Sigmoid colon (tissue), 6 donors: ENCODE measurements at regions not wholly inside any gene's neighbourhood (a gene's known extent, or its start where the extent isn't known, plus 50 kb on each side); places are given as distances from the start of the nearest gene placed in this dataset.

Experiments used
- DNase-seq: peaks from one replicate; pipeline ENCODE4 v3.0.0-alpha.2; 2019
- H3K27ac ChIP-seq, 4 donors: fragments of 200-600 bp; sonication (generic); one replicate each; pipeline ENCODE4 v1.5.1; 2016 to 2019; ENCODE audit warnings: mild to moderate bottlenecking in 1 of 4
- H3K27me3 ChIP-seq, 3 donors: fragments of 200-600 bp; sonication (generic); one replicate each; pipeline ENCODE4 v1.5.1; 2019; ENCODE audit warnings: mild to moderate bottlenecking in 1 of 3
- H3K36me3 ChIP-seq, 4 donors: fragments of 200-600 bp; sonication (generic); one replicate each; pipeline ENCODE4 v1.5.1; 2016 to 2019
- H3K4me1 ChIP-seq, 4 donors: fragments of 200-600 bp; sonication (generic); one replicate each; pipeline ENCODE4 v1.5.1; 2017 to 2019
- H3K4me3 ChIP-seq, 4 donors: fragments of 200-600 bp; sonication (generic); one replicate each; pipeline ENCODE4 v1.5.1; 2017 to 2019; ENCODE audit warnings: mild to moderate bottlenecking in 2 of 4, moderate library complexity in 1 of 4
- H3K9me3 ChIP-seq, 4 donors: fragments of 200-600 bp in 3 of 4; sonication (generic) in 3 of 4; one replicate each; pipeline versions ENCODE4 v1.5.1 to v1.6.1; 2013 to 2019
- EP300 ChIP-seq, 4 donors: sonication (generic); formaldehyde crosslinking; IDR thresholded peaks; one replicate each; pipeline ENCODE4 v1.6.1; 2017; ENCODE audit warnings: antibody characterized with exemption in 4 of 4
- POLR2A ChIP-seq, 2 donors: fragments of 450-650 bp; IDR thresholded peaks; one replicate each; pipeline ENCODE4 v1.6.1; 2016; ENCODE audit warnings: antibody characterized with exemption in 2 of 2, mild to moderate bottlenecking in 2 of 2, moderate library complexity in 2 of 2
- POLR2AphosphoS5 ChIP-seq, 4 donors: sonication (generic); formaldehyde crosslinking; IDR thresholded peaks; one replicate each; pipeline ENCODE4 v1.6.1; 2017; ENCODE audit warnings: antibody characterized with exemption in 4 of 4
- WGBS, 2 donors: extraction: QIAGEN DNeasy Blood & Tissue Kit; methylation state at CpG; one replicate each; pipeline ENCODE4 v1.1.7; 2013; 5-methylcytosine and 5-hydroxymethylcytosine counted together
- intact Hi-C: fragments of 100-400 bp; cut with DNase I; formaldehyde crosslinking; loops from one replicate; pipeline ENCODE4 v1.15.1; 2023
- TF ChIP-seq, protein P1 (sequence below), 4 experiments: fragments of 450-650 bp in 3 of 4; fragments of 200-600 bp in 1 of 4; IDR thresholded peaks; one replicate each; pipeline ENCODE4 v1.5.1; 2016 to 2019; ENCODE audit warnings: antibody characterized with exemption in 4 of 4, mild to moderate bottlenecking in 3 of 4, moderate library complexity in 2 of 4
- donor health status: healthy with polysubstance abuse.
- donor health status: healthy.

DNA sequence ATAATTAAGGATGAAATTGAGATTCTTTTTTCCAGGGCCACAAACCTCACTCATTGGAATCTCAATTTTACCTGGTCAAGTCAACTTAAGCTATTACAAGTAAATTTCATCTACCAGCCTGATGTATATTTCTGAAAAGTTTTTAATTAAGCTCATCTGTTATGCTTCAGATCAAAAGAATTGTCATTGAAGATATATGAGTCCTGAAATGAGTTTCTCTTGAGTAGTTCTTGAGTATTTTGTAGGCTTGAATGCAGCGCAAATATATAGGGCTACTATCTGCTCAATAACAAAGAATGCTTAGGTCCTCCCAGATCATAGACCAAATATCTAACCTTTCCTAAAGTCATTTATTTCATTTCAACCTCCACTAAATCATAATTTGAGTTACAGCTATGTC is 482.2 kb upstream of the ST8SIA4 start:
- H3K27ac ChIP-seq, result no peak overlapping the region
- no peak for DNase-seq
- WGBS, 2 donors, result 92 to 96% methylated on average over 1 of the region's 1 CpG
- H3K27me3 ChIP-seq, result no peaks in the 10 kb centered on the region
- H3K4me1 ChIP-seq, result no peaks in the 10 kb centered on the region
- H3K36me3 ChIP-seq, result no peaks in the 10 kb centered on the region
- intact Hi-C loops, result no loop called here
- no peak overlapping the region for H3K4me3 ChIP-seq
- no peaks in the 10 kb centered on the region for H3K9me3 ChIP-seq
- TF ChIP-seq EP300 (IDR thresholded peaks at IDR 0.05) (no peak), POLR2A (IDR thresholded peaks at IDR 0.05) (no peak), POLR2AphosphoS5 (IDR thresholded peaks at IDR 0.05) (no peak)
- TF ChIP-seq, protein P1, sequence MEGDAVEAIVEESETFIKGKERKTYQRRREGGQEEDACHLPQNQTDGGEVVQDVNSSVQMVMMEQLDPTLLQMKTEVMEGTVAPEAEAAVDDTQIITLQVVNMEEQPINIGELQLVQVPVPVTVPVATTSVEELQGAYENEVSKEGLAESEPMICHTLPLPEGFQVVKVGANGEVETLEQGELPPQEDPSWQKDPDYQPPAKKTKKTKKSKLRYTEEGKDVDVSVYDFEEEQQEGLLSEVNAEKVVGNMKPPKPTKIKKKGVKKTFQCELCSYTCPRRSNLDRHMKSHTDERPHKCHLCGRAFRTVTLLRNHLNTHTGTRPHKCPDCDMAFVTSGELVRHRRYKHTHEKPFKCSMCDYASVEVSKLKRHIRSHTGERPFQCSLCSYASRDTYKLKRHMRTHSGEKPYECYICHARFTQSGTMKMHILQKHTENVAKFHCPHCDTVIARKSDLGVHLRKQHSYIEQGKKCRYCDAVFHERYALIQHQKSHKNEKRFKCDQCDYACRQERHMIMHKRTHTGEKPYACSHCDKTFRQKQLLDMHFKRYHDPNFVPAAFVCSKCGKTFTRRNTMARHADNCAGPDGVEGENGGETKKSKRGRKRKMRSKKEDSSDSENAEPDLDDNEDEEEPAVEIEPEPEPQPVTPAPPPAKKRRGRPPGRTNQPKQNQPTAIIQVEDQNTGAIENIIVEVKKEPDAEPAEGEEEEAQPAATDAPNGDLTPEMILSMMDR (IDR thresholded peaks at IDR 0.05), result no peak

GRCh38 chr5:101370181-101370580 is 467.1 kb upstream of the ST8SIA4 start:
- Histone ChIP-seq H3K4me3 (no peak overlapping the region), H3K27ac (no peak overlapping the region), H3K9me3 (no peaks in the 10 kb centered on the region), H3K36me3 (no peaks in the 10 kb centered on the region), H3K27me3 (no peaks in the 10 kb centered on the region), H3K4me1 (no peaks in the 10 kb centered on the region)
- TF ChIP-seq, protein P1 (IDR thresholded peaks at IDR 0.05), result no peak
- no peak for TF ChIP-seq POLR2A (IDR thresholded peaks at IDR 0.05)
- TF ChIP-seq POLR2AphosphoS5 (IDR thresholded peaks at IDR 0.05), result no peak
- TF ChIP-seq EP300 (IDR thresholded peaks at IDR 0.05), result no peak
- DNase-seq, result no peak
- 57 to 68% methylated on average over 8 of the region's 8 CpGs for WGBS, 2 donors
- intact Hi-C loops, result no loop called here

- intact Hi-C loops, result no loop called here
- Histone ChIP-seq H3K27ac (no peak overlapping the region), H3K9me3 (no peaks in the 10 kb centered on the region), H3K4me3 (no peak overlapping the region), H3K36me3 (no peaks in the 10 kb centered on the region), H3K27me3 (no peaks in the 10 kb centered on the region), H3K4me1 (no peaks in the 10 kb centered on the region)
- TF ChIP-seq POLR2AphosphoS5 (IDR thresholded peaks at IDR 0.05) (no peak), EP300 (IDR thresholded peaks at IDR 0.05) (no peak), POLR2A (IDR thresholded peaks at IDR 0.05) (no peak)
- TF ChIP-seq, protein P1 (IDR thresholded peaks at IDR 0.05), result no peak
- 37 to 41% methylated on average over 4 of the region's 4 CpGs for WGBS, 2 donors
- no peak for DNase-seq
Observed at GRCh38 chr5:101364469-101364868, 461.4 kb upstream of the ST8SIA4 start.

DNA sequence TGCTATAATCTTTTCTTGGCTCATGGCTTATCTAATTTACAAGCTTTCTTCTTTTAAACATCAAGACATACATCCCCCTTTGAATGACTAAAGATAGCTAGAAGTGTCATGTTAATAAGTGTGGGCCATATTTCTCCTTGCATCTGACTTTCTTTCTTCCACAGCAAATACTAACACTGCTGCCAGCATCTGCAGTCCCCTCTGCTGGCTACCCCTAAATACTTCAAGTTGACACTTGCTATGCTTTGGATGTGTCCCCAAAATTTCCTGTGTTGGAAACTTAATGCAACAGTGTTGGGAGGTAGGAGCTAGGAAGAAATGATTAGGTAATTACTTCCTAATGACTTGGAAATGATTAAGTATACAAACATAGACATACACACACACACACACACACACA is 459.0 kb upstream of the ST8SIA4 start:
- H3K9me3 ChIP-seq, result no peaks in the 10 kb centered on the region
- H3K27me3 ChIP-seq, result no peaks in the 10 kb centered on the region
- H3K36me3 ChIP-seq, result no peaks in the 10 kb centered on the region
- TF ChIP-seq POLR2AphosphoS5 (IDR thresholded peaks at IDR 0.05) (no peak), POLR2A (IDR thresholded peaks at IDR 0.05) (no peak), EP300 (IDR thresholded peaks at IDR 0.05) (no peak)
- TF ChIP-seq, protein P1 (IDR thresholded peaks at IDR 0.05), result no peak
- no peaks in the 10 kb centered on the region for H3K4me1 ChIP-seq
- no peak overlapping the region for H3K4me3 ChIP-seq
- intact Hi-C loops, result no loop called here
- no peak for DNase-seq
- no peak overlapping the region for H3K27ac ChIP-seq

- Histone ChIP-seq H3K27me3 (no peaks in the 10 kb centered on the region), H3K4me1 (no peaks in the 10 kb centered on the region), H3K36me3 (no peaks in the 10 kb centered on the region), H3K4me3 (no peak overlapping the region), H3K9me3 (no peaks in the 10 kb centered on the region), H3K27ac (no peak overlapping the region)
- no peak for DNase-seq
- intact Hi-C loops, result no loop called here
- TF ChIP-seq EP300 (IDR thresholded peaks at IDR 0.05) (no peak), POLR2AphosphoS5 (IDR thresholded peaks at IDR 0.05) (no peak), POLR2A (IDR thresholded peaks at IDR 0.05) (no peak)
- TF ChIP-seq, protein P1 (IDR thresholded peaks at IDR 0.05), result no peak
- 87 to 89% methylated on average over 4 of the region's 4 CpGs for WGBS, 2 donors
Observed at GRCh38 chr5:101346906-101347305, 443.8 kb upstream of the ST8SIA4 start.
